HG03558 (cell line): ENCODE measurements at regions not wholly inside any gene's neighbourhood (a gene's known extent, or its start where the extent isn't known, plus 50 kb on each side); places are given as distances from the start of the nearest gene placed in this dataset.
"Not testable (repeated sequence)": the region's sequence is repeated elsewhere in the genome, so short reads cannot be mapped to it uniquely, and the experiment has no call there.

Experiments used
- ATAC-seq: cut with Tn5 transposase; IDR thresholded peaks from one replicate; pipeline ENCODE4 v1.9.1; 2021; ENCODE audit warnings: moderate number of reproducible peaks; ENCODE audit not compliant: unreplicated experiment; ENCODE audit errors: extremely low read depth

DNA sequence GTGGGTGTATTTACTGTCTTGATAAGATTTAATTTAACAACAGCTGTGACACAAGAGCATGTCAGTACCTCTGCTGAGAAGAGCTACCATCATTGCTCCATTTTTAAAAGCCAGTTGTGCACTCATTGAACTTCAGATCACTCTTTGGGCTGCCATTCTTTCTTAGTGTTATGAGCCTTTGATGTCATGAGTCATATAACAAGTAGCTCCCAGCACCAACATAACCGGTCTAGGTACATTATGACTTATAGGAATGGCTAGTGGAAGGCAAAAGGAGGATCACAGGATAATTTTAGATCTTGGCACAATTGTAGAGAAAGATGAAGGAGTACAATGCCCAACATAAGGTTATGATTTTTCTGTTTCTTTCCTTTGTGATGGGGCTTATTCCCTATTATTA, 170.8 kb upstream of the FBN2 start:
- no peak for ATAC-seq

DNA sequence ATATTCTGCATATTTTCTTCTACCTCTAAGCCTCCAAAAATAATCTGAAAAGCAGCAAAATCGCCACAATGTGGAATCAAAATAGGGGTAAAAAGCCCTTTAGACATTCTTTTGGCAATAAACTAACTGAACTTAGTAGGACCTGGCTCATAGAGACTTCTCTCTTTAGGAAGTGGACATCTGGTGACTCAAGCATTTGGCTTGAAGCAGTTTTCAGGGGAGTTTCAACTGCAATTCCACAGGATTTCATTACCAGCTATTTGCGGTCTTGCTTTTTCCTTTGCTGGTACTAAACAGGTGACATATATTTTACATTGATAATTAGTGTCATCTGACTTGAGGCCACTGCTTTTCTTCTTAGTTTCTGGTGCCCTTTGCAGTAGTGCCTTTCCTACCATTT, 173.2 kb upstream of the FBN2 start:
- ATAC-seq, result no peak

DNA sequence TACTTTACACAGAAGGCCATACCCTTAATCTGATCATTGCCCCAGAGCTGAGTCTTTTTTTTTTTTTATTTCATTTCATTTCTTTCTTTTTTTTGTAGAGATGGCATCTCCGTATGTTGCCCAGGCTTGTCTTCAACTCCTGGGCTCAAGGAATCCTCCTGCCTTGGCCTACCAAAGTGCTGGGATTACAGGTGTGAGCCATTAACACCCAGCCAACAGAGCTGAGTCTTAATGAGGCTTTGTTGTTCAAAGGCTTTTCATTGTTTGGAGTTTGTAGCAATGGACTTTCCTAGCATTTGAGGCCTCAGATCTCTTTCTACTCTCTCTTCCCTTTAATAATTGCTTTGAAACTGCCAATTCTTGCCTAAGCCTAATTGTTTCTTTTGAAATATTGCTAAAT, 176.5 kb upstream of the FBN2 start:
- no peak for ATAC-seq

DNA sequence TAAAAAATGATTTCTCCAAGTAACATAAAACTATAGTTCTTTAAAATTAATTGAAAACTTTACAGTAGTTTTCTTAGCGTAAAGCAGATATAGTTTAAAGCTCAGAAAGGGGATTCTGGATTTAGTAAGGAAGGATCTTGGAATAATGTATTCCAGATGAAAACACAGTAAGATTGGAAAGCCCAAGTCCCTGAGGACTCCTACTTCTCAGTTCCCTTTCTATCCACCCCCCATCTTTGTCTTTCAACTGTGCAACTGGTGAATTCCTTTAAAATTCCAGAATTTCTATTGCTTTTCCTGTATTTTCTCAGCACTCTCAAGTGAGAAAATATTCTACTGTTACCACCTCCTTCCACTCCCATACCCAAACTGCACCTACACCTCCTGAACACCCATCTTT, 184.5 kb upstream of the FBN2 start:
- no peak for ATAC-seq

DNA sequence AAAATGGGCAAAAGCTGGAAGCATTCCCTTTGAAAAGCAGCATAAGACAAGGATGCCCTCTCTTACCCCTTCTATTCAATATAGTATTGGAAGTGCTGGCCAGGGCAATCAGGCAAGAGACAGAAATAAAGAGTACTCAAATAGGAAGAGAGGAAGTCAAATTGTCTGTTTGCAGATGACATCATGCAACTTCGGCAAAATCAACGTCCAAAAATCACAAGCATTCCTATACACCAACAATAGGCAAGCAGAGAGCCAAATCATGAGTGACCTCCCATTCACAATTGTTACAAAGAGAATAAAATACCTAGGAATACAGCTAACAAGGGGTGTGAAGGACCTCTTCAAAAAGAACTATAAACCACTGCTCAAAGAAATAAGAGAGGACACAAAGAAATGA, 192.0 kb upstream of the FBN2 start:
- ATAC-seq, result not testable (repeated sequence)

DNA sequence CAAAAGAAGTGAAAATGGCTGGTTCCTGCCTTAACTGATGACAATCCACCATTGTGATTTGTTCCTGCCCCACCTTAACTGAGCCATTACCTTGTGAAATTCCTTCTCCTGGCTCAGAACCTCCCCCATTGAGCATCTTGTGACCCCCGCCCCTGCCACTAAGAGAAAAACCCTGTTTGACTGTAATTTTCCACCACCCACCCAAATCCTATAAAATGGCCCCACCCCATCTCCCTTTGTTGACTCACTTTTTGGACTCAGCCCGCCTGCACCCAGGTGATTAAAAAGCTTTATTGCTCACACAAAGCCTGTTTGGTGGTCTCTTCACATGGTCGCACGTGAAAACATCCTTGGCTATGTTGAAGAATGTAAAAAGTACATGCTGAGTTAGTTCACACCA, 197.6 kb upstream of the FBN2 start:
- not testable (repeated sequence) for ATAC-seq

- ATAC-seq, result no peak
Observed at GRCh38 chr5:128736553-128736952, 198.5 kb upstream of the FBN2 start.

DNA sequence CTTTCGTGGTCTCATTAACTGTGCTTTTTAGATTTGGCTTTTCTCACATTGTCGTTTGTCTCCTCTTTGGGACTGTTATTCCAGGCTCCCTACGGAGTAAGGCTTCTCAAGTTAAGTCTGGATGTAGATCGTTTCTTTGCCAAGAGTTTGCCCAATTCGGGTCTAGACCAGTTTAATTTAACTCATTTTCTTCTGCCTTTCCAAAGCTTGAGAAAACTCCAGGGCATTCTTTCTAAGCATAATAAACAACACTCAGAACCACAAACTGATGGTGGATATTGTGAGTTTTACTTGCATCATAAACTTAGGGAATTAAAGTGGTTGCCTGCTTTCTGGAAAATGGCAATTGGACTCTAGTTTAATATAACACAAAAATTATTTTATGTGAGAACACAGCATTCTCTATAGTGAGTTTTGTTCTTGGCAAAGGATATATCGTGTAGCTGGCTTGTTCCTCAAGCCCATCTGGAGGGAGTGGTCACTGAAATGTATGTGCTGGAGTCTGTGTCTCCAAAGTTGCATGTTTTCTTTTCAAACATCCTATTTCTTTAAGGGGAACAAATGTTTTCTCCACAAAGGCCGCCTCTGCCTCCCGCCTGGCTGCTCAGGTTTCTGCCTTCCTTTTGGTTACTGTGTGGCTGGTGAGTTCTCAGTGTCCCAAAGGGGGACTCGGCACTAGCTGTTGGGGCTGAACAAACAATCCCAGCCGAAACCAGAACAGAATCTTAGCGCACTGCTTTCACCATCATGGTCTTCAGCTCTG, 211.3 kb upstream of the FBN2 start:
- no peak for ATAC-seq

- ATAC-seq, result no peak
Observed at GRCh38 chr5:128750155-128750554, 212.1 kb upstream of the FBN2 start.

GRCh38 chr5:128757196-128757959, 207.9 kb upstream of the SLC27A6 start:
- ATAC-seq, result no peak

DNA sequence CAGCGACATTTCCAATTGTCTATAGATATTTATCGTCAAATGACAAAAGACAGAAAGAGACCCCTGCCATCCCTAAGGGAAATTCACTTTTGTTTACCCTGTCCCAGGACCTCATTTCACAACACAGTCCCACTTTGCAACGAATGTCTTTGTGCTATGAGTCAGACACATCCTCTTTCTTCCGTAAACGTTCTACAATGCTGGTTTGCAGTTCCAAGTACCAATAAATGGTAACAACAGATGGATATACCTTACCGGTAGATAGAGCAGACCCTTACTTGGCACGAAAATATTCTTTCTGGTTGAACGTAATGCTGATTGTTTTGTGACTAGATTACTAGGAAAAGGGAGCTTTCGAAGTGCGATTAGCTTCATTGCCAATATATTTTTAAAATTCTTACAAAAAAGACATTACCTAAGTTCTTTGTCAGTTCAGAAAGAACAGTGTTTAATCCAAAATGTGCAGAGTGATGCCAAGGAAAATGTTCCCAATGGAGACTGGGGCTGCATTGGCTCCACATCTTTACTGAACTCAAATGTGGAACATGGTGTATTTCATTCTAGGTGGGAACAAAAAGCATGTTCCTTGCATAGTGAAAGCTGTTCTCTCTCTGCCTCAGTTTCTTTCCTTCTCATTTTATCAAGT, 202.5 kb upstream of the SLC27A6 start:
- no peak for ATAC-seq

DNA sequence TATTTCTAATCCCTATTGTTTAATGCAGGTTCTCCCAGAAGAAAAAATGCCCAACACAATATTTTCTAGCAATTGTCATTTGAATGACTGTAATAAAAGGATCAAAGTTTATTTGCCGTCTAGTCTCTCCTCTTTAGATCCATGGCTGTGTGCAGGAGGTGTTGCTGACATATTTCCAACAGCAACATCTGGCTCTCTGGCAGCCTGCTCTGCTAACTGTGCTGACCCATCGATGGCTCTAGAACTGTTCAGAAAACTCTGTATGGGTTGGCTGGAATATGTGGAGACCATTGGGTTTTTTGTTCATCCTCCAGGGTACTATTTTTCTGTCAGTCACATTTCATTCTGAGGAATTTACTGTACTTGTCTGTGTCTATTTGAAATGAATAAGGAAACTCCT, 202.0 kb upstream of the SLC27A6 start:
- no peak for ATAC-seq

GRCh38 chr5:128764601-128765310, 200.5 kb upstream of the SLC27A6 start:
- no peak for ATAC-seq

DNA sequence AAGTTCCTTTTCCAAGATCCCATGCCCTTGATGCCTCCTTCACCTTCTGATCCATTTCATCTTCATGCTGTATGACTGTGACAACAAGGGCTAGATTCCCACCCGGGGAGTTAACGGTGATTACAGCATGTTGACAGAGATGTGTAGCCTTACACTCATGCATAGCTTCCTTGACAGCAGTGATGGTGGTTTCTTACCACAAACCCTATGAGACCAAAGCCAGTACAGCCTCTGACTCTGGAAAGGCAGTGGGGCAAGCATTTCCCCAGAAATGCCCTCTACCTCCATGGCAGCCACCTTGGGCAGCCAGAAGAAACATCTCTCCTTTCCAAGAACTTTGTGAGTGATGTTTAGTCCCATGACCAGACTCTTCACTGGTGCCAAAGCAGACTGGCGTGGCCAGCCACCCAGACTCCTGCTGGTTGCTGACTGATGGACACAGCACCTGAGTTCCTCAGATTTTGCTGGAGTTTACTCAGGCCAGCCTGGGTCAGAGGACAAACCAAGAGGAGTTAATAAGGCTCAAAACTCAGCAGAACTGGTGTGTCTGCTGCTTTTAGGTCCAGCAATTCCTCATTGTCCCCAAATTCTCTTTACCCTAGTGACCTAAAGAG, 199.7 kb upstream of the SLC27A6 start:
- no peak for ATAC-seq

GRCh38 chr5:128766406-128766805, 198.9 kb upstream of the SLC27A6 start:
- ATAC-seq, result no peak

- no peak for ATAC-seq
Observed at GRCh38 chr5:128770907-128771306, 194.4 kb upstream of the SLC27A6 start.

DNA sequence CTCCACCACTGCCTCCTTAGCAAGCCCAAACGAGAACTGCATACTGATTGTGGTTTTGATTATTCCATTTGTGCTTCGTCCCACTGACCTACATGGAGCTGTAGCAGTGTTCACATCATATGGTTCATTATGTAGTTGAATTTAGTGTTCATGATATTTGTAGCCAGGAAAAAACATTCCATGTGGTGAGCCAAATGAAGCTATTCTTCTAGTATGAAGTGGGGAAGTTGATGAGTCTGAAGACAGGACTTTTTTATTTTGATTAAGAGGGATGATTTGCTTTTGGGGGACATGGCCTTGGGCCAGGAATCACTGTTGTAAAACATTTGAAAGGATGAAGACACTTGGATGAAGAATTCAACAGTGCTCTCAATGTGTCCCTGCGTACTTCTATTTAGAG, 192.9 kb upstream of the SLC27A6 start:
- no peak for ATAC-seq

GRCh38 chr5:128773378-128773777, 191.9 kb upstream of the SLC27A6 start:
- no peak for ATAC-seq

DNA sequence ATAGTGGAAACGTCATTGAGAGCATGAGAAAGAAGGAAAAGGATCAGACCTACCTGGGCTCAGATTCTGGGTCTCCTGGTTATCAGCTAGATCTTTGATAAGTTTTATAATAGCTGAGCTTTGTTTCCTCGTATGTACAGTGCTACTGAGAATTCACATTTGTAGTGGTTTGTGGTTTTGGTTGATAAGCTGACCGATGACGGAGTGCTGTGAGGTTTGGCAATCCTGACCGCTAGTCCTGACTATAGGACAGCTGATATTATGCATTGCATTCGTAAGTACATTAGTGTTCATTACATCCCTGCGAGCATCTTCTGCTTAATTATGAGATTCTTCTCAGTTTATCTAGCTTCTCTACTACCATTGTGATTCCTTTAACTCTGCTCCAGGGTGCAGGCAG, 190.7 kb upstream of the SLC27A6 start:
- no peak for ATAC-seq

DNA sequence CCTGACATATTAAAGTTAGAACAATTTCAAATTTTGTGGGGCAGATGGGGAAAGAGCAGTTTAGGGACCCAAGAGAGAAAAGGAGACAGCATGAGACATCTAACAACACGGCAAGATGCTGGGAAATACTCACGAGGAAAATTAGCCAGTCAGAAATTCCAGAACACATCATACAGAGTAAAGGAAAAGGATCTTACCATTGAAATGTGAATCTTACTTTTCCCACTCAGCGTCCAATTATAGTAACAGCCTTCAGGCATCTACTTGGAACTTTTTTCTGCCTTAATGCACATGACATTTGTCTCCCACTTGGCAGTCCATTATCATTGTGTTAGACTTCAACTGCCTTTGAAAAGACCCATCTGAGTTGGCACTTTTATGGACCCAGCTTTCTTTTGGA, 189.7 kb upstream of the SLC27A6 start:
- ATAC-seq, result no peak
